ENCODE measurements at regions not wholly inside any gene's neighbourhood (a gene's known extent, or its start where the extent isn't known, plus 50 kb on each side); places are given as distances from the start of the nearest gene placed in this dataset.

- TF ChIP-seq CTCF (IDR thresholded peaks at IDR 0.05) (no peak), POLR2A (IDR thresholded peaks at IDR 0.05) (no peak), EP300 (IDR thresholded peaks at IDR 0.05) (no peak)
These were observed 132.5 kb downstream of the RWDD3 start for GRCh38 chr1:95366498-95366897.

Data from upper lobe of left lung (tissue), 4 donors.